Stimulated activated CD8-positive, alpha-beta memory T cell treated with anti-CD3 and anti-CD28 coated beads, Interleukin-12 subunit alpha, Interleukin-12 subunit beta, amount 100 ng/mL, for 4 hours (primary cell): ENCODE measurements at regions not wholly inside any gene's neighbourhood (a gene's known extent, or its start where the extent isn't known, plus 50 kb on each side); places are given as distances from the start of the nearest gene placed in this dataset.
"Not testable (repeated sequence)": the region's sequence is repeated elsewhere in the genome, so short reads cannot be mapped to it uniquely, and the experiment has no call there.

Experiments used
- DNase-seq: peaks from one replicate; pipeline ENCODE4 v3.0.0-alpha.2; 2020; ENCODE audit warnings: low read depth

- DNase-seq = no peak
Observed at GRCh38 chr5:163569284-163569683, 63.9 kb downstream of the MAT2B start.

GRCh38 chr5:163571744-163572143, 66.3 kb downstream of the MAT2B start:
- no peak for DNase-seq

GRCh38 chr5:163574472-163575440, 69.3 kb downstream of the MAT2B start:
- no peak for DNase-seq

GRCh38 chr5:163578652-163579051, 73.2 kb downstream of the MAT2B start:
- no peak for DNase-seq

- DNase-seq = no peak
Observed at GRCh38 chr5:163579729-163580128, 74.3 kb downstream of the MAT2B start.

- DNase-seq = no peak
Observed at GRCh38 chr5:163580516-163580915, 75.1 kb downstream of the MAT2B start.

GRCh38 chr5:163583491-163584153, 78.2 kb downstream of the MAT2B start:
- DNase-seq = not testable (repeated sequence)

- no peak for DNase-seq
Observed at GRCh38 chr5:163585206-163585605, 79.8 kb downstream of the MAT2B start.

- DNase-seq = no peak
Observed at GRCh38 chr5:163586531-163586956, 81.1 kb downstream of the MAT2B start.

GRCh38 chr5:163594951-163595350, 89.5 kb downstream of the MAT2B start:
- DNase-seq = no peak

- DNase-seq = no peak
Observed at GRCh38 chr5:163595932-163596607, 90.7 kb downstream of the MAT2B start.

GRCh38 chr5:163596608-163597315, 91.3 kb downstream of the MAT2B start:
- DNase-seq = no peak

- DNase-seq = no peak
Observed at GRCh38 chr5:163604013-163604412, 98.6 kb downstream of the MAT2B start.

GRCh38 chr5:163607256-163607655, 101.8 kb downstream of the MAT2B start:
- no peak for DNase-seq

- DNase-seq = no peak
Observed at GRCh38 chr5:163608621-163609020, 103.2 kb downstream of the MAT2B start.

- DNase-seq = no peak
Observed at GRCh38 chr5:163609910-163610309, 104.5 kb downstream of the MAT2B start.

- no peak for DNase-seq
Observed at GRCh38 chr5:163612358-163613149, 107.1 kb downstream of the MAT2B start.

- no peak for DNase-seq
Observed at GRCh38 chr5:163613150-163613442, 107.7 kb downstream of the MAT2B start.

GRCh38 chr5:163614787-163615186, 109.4 kb downstream of the MAT2B start:
- DNase-seq = no peak

GRCh38 chr5:163619273-163619934, 114.0 kb downstream of the MAT2B start:
- DNase-seq = no peak

- no peak for DNase-seq
Observed at GRCh38 chr5:163619951-163620350, 114.5 kb downstream of the MAT2B start.
